ENCODE measurements at regions not wholly inside any gene's neighbourhood (a gene's known extent, or its start where the extent isn't known, plus 50 kb on each side); places are given as distances from the start of the nearest gene placed in this dataset.
"Not testable (repeated sequence)": the region's sequence is repeated elsewhere in the genome, so short reads cannot be mapped to it uniquely, and the experiment has no call there.

- DNase-seq = peak; percentile 35
These were observed 60.0 kb upstream of the BANK1 start for GRCh38 chr4:101730291-101731117.

- DNase-seq = no peak
These were observed 63.3 kb upstream of the BANK1 start for GRCh38 chr4:101727238-101727637.

GRCh38 chr4:101724093-101724492, 66.4 kb upstream of the BANK1 start:
- no peak for DNase-seq

GRCh38 chr4:101718810-101719209, 71.7 kb upstream of the BANK1 start:
- no peak for DNase-seq

GRCh38 chr4:101711590-101712260, 78.8 kb upstream of the BANK1 start:
- DNase-seq = no peak

- DNase-seq = no peak
These were observed 79.7 kb upstream of the BANK1 start for GRCh38 chr4:101710806-101711205.

- DNase-seq = no peak
These were observed 82.1 kb upstream of the BANK1 start for GRCh38 chr4:101708293-101709039.

- DNase-seq = no peak
These were observed 82.9 kb upstream of the BANK1 start for GRCh38 chr4:101707596-101707995.

- DNase-seq = no peak
These were observed 83.9 kb upstream of the BANK1 start for GRCh38 chr4:101706535-101707057.

GRCh38 chr4:101701551-101701950, 89.0 kb upstream of the BANK1 start:
- no peak for DNase-seq

GRCh38 chr4:101699441-101700124, 90.9 kb upstream of the BANK1 start:
- DNase-seq = no peak

- DNase-seq = no peak
These were observed 93.3 kb upstream of the BANK1 start for GRCh38 chr4:101697266-101697665.

GRCh38 chr4:101696276-101697010, 94.1 kb upstream of the BANK1 start:
- no peak for DNase-seq

- DNase-seq = no peak
These were observed 95.4 kb upstream of the BANK1 start for GRCh38 chr4:101695176-101695575.

GRCh38 chr4:101694403-101694802, 96.1 kb upstream of the BANK1 start:
- not testable (repeated sequence) for DNase-seq

- DNase-seq = no peak
These were observed 96.6 kb upstream of the BANK1 start for GRCh38 chr4:101693842-101694398.

- no peak for DNase-seq
These were observed 101.3 kb upstream of the BANK1 start for GRCh38 chr4:101689220-101689619.

- DNase-seq = no peak
These were observed 105.4 kb upstream of the BANK1 start for GRCh38 chr4:101685126-101685525.

- no peak for DNase-seq
These were observed 107.6 kb upstream of the BANK1 start for GRCh38 chr4:101682946-101683345.

GRCh38 chr4:101678180-101678579, 112.3 kb upstream of the BANK1 start:
- DNase-seq = no peak

- DNase-seq = no peak
These were observed 119.6 kb upstream of the BANK1 start for GRCh38 chr4:101670897-101671296.

- no peak for DNase-seq
These were observed 120.2 kb upstream of the BANK1 start for GRCh38 chr4:101670370-101670769.
